DOHH2 (cell line): ENCODE measurements at regions not wholly inside any gene's neighbourhood (a gene's known extent, or its start where the extent isn't known, plus 50 kb on each side); places are given as distances from the start of the nearest gene placed in this dataset.

Experiments
- CTCF ChIP-seq: fragments of 200-600 bp; sonication (generic); IDR thresholded peaks from one replicate; pipeline ENCODE4 v1.5.1; 2014; ENCODE audit warnings: antibody characterized with exemption, mild to moderate bottlenecking, low read depth, low read length; ENCODE audit not compliant: poor library complexity, severe bottlenecking
- EZH2phosphoT487 ChIP-seq: fragments of 200-600 bp; sonication (generic); IDR thresholded peaks from 2 replicates; pipeline ENCODE4 v1.6.1; 2017; ENCODE audit warnings: borderline replicate concordance, mild to moderate bottlenecking, antibody characterized with exemption, low read length, moderate library complexity, mixed read lengths

- TF ChIP-seq CTCF (no peak), EZH2phosphoT487 (no peak)
These were observed 506.2 kb upstream of the ZNF385D start for GRCh38 chr3:22257252-22257651.
